ENCODE measurements at regions not wholly inside any gene's neighbourhood (a gene's known extent, or its start where the extent isn't known, plus 50 kb on each side); places are given as distances from the start of the nearest gene placed in this dataset.
A peak's percentile ranks its signal among the peaks of the same experiment; 100 is the strongest.
"Not testable (repeated sequence)": the region's sequence is repeated elsewhere in the genome, so short reads cannot be mapped to it uniquely, and the experiment has no call there.

- no peak for DNase-seq
Measured at GRCh38 chr11:44454666-44455065, 110.8 kb upstream of the CD82 start.

GRCh38 chr11:44456544-44457300 lies 108.7 kb upstream of the CD82 start:
- DNase-seq: no peak

GRCh38 chr11:44457862-44458261 lies 107.6 kb upstream of the CD82 start:
- no peak for DNase-seq

GRCh38 chr11:44463751-44464150 lies 101.7 kb upstream of the CD82 start:
- no peak for DNase-seq

- DNase-seq: no peak
Measured at GRCh38 chr11:44464741-44465140, 100.7 kb upstream of the CD82 start.

GRCh38 chr11:44466531-44467205 lies 98.8 kb upstream of the CD82 start:
- DNase-seq: no peak

GRCh38 chr11:44467413-44467812 lies 98.0 kb upstream of the CD82 start:
- no peak for DNase-seq

GRCh38 chr11:44467931-44468330 lies 97.5 kb upstream of the CD82 start:
- DNase-seq: no peak

GRCh38 chr11:44468345-44468988 lies 97.0 kb upstream of the CD82 start:
- no peak for DNase-seq

GRCh38 chr11:44469412-44469811 lies 96.1 kb upstream of the CD82 start:
- no peak for DNase-seq

GRCh38 chr11:44470854-44471253 lies 94.6 kb upstream of the CD82 start:
- no peak for DNase-seq

GRCh38 chr11:44471603-44472002 lies 93.9 kb upstream of the CD82 start:
- DNase-seq: no peak

GRCh38 chr11:44472916-44473315 lies 92.5 kb upstream of the CD82 start:
- DNase-seq: no peak

GRCh38 chr11:44474702-44475101 lies 90.8 kb upstream of the CD82 start:
- no peak for DNase-seq

- DNase-seq: no peak
Measured at GRCh38 chr11:44475114-44475686, 90.3 kb upstream of the CD82 start.

- not testable (repeated sequence) for DNase-seq
Measured at GRCh38 chr11:44482338-44482737, 83.1 kb upstream of the CD82 start.

- peak; percentile 2 for DNase-seq
Measured at GRCh38 chr11:44483919-44484610, 81.4 kb upstream of the CD82 start.

- no peak for DNase-seq
Measured at GRCh38 chr11:44488165-44488965, 77.1 kb upstream of the CD82 start.

GRCh38 chr11:44493383-44493782 lies 72.1 kb upstream of the CD82 start:
- DNase-seq: no peak

GRCh38 chr11:44493930-44494329 lies 71.5 kb upstream of the CD82 start:
- DNase-seq: no peak

GRCh38 chr11:44494785-44495184 lies 70.7 kb upstream of the CD82 start:
- no peak for DNase-seq

- no peak for DNase-seq
Measured at GRCh38 chr11:44496391-44496790, 69.1 kb upstream of the CD82 start.

Measured in HCEC 1CT (cell line).